Activated CD4-positive, alpha-beta T cell treated with anti-CD3 and anti-CD28 coated beads, Interleukin-2, amount 10 ng/mL, durations not matched to agents 7 days and 5 days (primary cell): ENCODE measurements at regions not wholly inside any gene's neighbourhood (a gene's known extent, or its start where the extent isn't known, plus 50 kb on each side); places are given as distances from the start of the nearest gene placed in this dataset.

Source experiments
- CTCF ChIA-PET: fragments of 350-600 bp; sonication (Branson Sonifier 250); formaldehyde crosslinking; loops from one replicate; lab custom pipeline; 2021; ENCODE audit warnings: antibody characterized with exemption; lab: Charles Lee
- POLR2A ChIA-PET: fragments of 350-600 bp; sonication (Branson Sonifier 250); formaldehyde crosslinking; loops from one replicate; lab custom pipeline; 2021; ENCODE audit warnings: antibody characterized with exemption; lab: Charles Lee
- DNase-seq: peaks from one replicate; pipeline ENCODE4 v3.0.0-alpha.2; 2020
- H3K27ac Mint-ChIP-seq: one replicate; pipeline ENCODE4 v1.8.0; 2021; ENCODE audit warnings: mild to moderate bottlenecking, moderate library complexity, mixed read lengths
- H3K27me3 Mint-ChIP-seq: one replicate; pipeline ENCODE4 v1.8.0; 2021; ENCODE audit warnings: mixed read lengths
- H3K36me3 Mint-ChIP-seq: one replicate; pipeline ENCODE4 v1.8.0; 2021; ENCODE audit warnings: low read depth, mixed read lengths
- H3K4me1 Mint-ChIP-seq: one replicate; pipeline ENCODE4 v1.8.0; 2021; ENCODE audit warnings: mixed read lengths
- H3K4me3 Mint-ChIP-seq: one replicate; pipeline ENCODE4 v1.8.0; 2021; ENCODE audit warnings: mild to moderate bottlenecking, moderate library complexity, mixed read lengths
- H3K9me3 Mint-ChIP-seq: one replicate; pipeline ENCODE4 v1.8.0; 2021; ENCODE audit warnings: mixed read lengths

DNA sequence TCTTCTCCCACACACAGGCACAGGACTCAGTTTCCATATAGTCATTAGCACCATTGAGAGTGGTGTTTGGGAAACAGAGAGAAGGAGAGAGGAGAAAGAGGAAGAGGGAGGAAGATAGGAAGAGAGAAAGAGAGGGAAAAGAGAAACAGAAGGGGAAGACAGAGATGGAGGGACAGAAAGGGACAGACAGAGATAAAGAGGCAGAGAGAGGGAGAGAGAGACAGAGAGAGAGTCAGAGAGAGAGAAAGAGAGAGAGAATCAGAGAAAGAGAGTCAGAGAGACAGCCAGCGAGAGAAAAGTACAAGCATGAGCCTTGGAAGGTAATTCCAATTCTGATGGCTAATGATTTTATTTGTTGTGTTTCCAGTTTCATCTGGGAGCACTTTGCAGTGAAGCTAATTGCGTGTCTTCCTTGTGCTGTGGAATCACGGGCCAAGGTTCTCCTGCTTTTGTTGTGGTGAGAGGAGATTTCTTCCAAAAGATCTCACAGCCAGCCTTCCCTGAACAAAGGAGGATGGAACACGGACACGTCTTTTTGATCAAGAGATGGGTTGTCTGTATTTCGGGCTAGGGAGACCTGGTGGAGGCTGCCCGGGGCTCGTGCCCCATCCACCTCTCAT lies 153.6 kb upstream of the TWIST2 start:
- peaks cover 2% of the 10 kb centered on the region for H3K27me3 Mint-ChIP-seq
- CTCF ChIA-PET, result no interaction called here

DNA sequence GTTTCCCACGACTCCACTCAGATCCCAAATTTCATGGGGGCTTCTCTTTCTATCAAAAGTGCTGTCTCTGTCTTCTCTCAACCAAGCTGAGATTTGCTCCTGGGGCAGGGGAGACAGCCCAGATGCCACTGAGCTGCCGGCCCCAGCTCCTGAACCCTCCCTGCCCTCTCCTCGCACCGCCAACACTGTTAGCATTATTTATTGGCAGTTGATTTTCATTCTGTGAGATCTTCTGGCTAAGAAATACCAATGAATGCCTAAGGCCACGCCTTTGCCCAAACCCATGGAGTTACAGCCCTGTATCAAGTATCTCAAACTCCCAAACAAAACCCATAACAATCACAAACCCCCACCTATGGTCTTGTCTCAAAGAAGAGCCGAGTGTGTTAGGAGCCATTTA lies 153.0 kb upstream of the TWIST2 start:
- CTCF ChIA-PET, result no interaction called here
- Mint-ChIP-seq H3K4me1 (no peaks in the 10 kb centered on the region), H3K4me3 (no peak overlapping the region), H3K36me3 (no peaks in the 10 kb centered on the region), H3K9me3 (no peaks in the 10 kb centered on the region), H3K27me3 (peaks cover 2% of the 10 kb centered on the region), H3K27ac (no peak overlapping the region)
- POLR2A ChIA-PET, result interaction anchor here (0.5 kb wide), 1 partner anchor 106 kb away, joined by 3 read pairs; no protein-coding TSS in a partner anchor
- no peak for DNase-seq

More for the DNA sequence above, 153.6 kb upstream of the TWIST2 start:
- Mint-ChIP-seq H3K36me3 (no peaks in the 10 kb centered on the region), H3K27ac (no peak overlapping the region), H3K4me3 (no peak overlapping the region), H3K4me1 (no peaks in the 10 kb centered on the region), H3K9me3 (no peaks in the 10 kb centered on the region)
- POLR2A ChIA-PET, result interaction anchor here (0.5 kb wide), 1 partner anchor 106 kb away, joined by 3 read pairs; no protein-coding TSS in a partner anchor
- DNase-seq, result no peak

DNA sequence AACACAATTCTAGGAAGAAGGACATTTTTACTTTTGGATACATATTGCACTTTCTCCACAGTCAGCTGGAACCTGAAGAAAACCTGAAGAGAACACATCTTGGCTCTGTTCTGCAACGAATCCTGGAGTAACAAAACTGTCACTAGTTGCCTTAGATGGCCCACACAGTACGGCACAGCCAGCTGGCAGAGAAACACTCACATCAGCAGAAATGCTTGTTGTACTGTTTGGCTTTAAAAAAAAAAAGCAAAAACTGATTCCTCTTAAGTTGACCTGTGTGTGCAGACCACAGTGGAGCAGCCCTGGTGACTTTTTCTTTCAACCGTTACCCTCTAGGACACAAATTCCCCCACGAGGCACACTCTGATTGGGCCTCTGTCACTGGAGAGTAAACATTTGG lies 152.3 kb upstream of the TWIST2 start:
- Mint-ChIP-seq H3K4me3 (no peak overlapping the region), H3K4me1 (no peaks in the 10 kb centered on the region), H3K36me3 (no peaks in the 10 kb centered on the region), H3K27ac (no peak overlapping the region), H3K27me3 (peaks cover 2% of the 10 kb centered on the region), H3K9me3 (no peaks in the 10 kb centered on the region)
- ChIA-PET POLR2A (no interaction called here), CTCF (interaction anchor here (2.8 kb wide), 1 partner anchor 9 kb away, joined by 7 read pairs; no protein-coding TSS in a partner anchor)
- no peak for DNase-seq

DNA sequence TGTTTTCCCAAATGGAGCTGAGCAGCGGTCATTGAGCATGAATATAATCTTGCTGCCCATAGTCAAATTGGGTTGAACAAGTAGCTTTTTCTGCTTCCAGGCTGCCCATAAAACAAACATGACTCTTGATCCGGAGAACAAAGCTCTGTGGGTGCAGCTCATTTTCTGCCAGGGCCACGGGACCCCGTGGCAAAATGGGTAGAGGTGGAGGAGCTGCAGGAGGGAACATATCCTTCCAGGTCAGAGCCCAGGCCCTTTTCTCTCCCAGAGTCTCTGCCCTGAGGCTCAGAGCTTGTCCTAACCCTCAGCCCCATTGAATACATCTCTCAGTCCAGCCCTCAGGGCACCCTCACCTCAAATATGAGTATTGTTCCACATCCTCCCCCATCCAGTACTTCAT lies 151.6 kb upstream of the TWIST2 start:
- H3K4me1 Mint-ChIP-seq, result no peaks in the 10 kb centered on the region
- CTCF ChIA-PET, result interaction anchor here (1.1 to 2.8 kb wide), 2 partner anchors 10 to 24 kb away, joined by 3 to 7 read pairs; no protein-coding TSS in a partner anchor
- H3K36me3 Mint-ChIP-seq, result no peaks in the 10 kb centered on the region
- no peak for DNase-seq
- no peak overlapping the region for H3K4me3 Mint-ChIP-seq
- H3K27ac Mint-ChIP-seq, result no peak overlapping the region
- POLR2A ChIA-PET, result no interaction called here
- no peaks in the 10 kb centered on the region for H3K9me3 Mint-ChIP-seq
- H3K27me3 Mint-ChIP-seq, result peaks cover 2% of the 10 kb centered on the region

DNA sequence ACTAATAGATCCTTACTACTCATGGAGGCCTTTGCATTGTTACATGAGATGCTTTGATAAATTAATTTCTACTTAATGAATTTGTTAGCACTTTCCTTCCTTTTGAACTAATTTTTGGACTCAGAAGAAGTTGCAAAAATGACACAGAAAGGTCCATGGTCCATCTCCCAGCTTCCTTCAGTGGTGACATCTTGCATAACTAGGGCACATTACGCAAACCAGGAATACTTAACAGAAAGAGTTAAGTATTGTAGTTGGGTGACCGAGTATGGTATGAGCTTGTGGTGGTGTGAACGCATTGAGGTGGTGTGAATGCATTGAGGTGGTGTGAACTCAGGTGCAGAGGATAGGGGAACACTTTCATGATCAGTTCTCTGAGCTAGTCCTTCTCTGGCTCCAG lies 151.1 kb upstream of the TWIST2 start:
- H3K27ac Mint-ChIP-seq, result no peak overlapping the region
- ChIA-PET POLR2A (no interaction called here), CTCF (interaction anchor here (1.1 to 2.8 kb wide), 2 partner anchors 11 to 24 kb away, joined by 3 to 7 read pairs; no protein-coding TSS in a partner anchor)
- H3K4me3 Mint-ChIP-seq, result no peak overlapping the region
- H3K9me3 Mint-ChIP-seq, result no peaks in the 10 kb centered on the region
- no peaks in the 10 kb centered on the region for H3K36me3 Mint-ChIP-seq
- DNase-seq, result no peak
- H3K27me3 Mint-ChIP-seq, result peaks cover 2% of the 10 kb centered on the region
- H3K4me1 Mint-ChIP-seq, result no peaks in the 10 kb centered on the region

DNA sequence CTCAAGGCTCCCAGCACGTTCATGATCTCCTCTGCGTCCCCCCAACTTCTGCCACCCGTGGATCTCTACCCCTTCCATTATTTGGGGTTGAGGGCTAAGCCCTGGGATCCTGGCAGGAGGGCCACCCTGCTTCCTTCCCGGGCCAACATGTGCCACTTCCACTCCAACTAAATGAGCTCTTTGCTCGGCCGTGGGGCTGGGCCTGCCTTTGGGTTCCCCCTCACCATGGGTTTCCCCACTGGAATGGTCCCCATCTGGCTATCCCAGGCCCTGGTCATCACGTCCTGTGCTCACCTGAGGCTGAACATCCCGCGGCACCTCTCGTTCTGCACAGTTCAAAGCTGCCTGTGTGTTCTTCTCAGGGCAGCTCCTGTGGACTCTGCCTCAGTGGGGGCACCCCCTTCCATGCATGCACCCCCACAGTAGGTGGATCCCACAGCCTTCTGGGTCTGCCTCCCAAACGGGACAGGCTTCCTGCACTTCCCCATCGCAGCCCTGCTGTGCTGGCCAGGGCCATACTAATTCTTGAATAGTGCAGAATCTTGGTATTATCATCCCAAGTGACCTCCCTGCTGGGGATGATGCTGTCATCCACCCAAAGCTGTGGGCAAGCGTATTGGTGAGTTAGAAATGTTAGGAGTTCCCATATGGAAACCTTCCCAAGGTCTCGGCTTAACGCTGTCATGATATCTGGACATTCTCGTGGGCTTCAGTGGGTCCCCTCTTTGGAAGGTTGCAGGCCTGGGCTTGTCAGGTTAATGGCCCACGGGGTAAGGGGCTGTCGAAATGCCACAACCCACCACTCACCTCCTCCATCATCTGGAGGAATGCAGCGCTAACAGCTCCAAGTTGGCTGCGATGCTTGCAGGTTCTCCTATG lies 150.5 kb upstream of the TWIST2 start:
- no peaks in the 10 kb centered on the region for H3K4me1 Mint-ChIP-seq
- no peak for DNase-seq
- no peak overlapping the region for H3K27ac Mint-ChIP-seq
- no peak overlapping the region for H3K4me3 Mint-ChIP-seq
- CTCF ChIA-PET, result interaction anchor here (1.1 to 2.8 kb wide), 2 partner anchors 11 to 23 kb away, joined by 3 to 7 read pairs; no protein-coding TSS in a partner anchor
- no peaks in the 10 kb centered on the region for H3K9me3 Mint-ChIP-seq
- no peaks in the 10 kb centered on the region for H3K36me3 Mint-ChIP-seq
- POLR2A ChIA-PET, result no interaction called here
- H3K27me3 Mint-ChIP-seq, result peaks cover 2% of the 10 kb centered on the region

DNA sequence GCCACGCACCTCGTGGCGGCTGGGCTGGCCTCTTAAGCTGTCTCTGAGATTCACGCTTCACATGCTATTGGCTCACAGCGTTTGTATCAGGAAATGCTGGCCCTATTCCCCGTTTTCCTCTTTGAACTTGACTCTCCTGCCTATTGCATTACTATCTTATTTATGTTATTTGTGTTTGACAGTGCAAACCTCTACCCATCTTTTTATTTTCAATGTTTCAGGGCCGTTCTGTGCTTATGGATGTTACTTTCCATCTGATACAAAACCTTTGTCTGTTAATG lies 149.9 kb upstream of the TWIST2 start:
- DNase-seq, result no peak
- no peaks in the 10 kb centered on the region for H3K4me1 Mint-ChIP-seq
- ChIA-PET POLR2A (no interaction called here), CTCF (interaction anchor here (2.8 kb wide), 1 partner anchor 12 kb away, joined by 7 read pairs; no protein-coding TSS in a partner anchor)
- no peak overlapping the region for H3K27ac Mint-ChIP-seq
- peaks cover 2% of the 10 kb centered on the region for H3K27me3 Mint-ChIP-seq
- H3K36me3 Mint-ChIP-seq, result no peaks in the 10 kb centered on the region
- H3K9me3 Mint-ChIP-seq, result no peaks in the 10 kb centered on the region
- no peak overlapping the region for H3K4me3 Mint-ChIP-seq

DNA sequence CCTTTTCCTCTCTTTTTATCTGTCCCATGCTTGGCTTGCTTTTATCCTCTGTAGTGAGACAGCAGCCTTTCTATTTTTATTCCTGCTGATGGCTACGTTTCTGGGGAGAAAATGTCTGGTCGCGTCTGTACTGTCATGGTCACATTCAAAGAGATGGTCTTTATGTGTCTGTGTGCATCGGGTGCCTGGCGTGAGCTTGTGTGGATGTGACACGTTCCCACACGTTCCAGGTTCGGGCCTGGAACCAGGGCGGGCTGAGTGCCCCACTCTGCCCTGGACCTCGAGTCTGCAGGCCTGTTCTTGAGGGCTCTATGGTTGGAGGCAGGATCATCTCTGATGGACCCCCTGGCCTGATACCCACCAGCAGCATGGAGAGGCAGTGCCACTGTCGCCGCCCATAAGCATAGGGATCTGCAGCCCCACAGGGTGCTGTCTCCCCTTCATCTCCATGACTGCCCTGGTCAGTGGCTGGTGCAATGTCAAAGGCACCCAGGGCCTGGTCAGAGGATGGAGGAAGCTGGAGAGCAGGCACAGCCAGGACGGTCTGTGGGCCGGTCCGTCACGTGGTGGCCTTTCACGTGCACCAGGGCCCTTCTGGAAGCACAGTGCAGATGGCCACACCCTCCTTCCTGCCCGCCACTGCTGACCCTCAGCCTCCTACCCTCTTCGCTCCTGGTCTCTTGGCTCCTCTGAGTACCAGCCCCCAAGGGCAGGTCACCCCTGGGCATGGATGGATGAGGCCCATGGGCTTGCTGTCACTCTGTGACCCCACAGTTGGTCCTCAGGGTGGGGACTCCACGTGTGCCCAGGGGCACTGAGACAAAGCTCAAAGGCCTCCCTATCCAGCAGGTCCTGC lies 149.2 kb upstream of the TWIST2 start:
- POLR2A ChIA-PET, result no interaction called here
- no peak for DNase-seq
- Mint-ChIP-seq H3K9me3 (no peaks in the 10 kb centered on the region), H3K27ac (no peak overlapping the region), H3K4me3 (no peak overlapping the region), H3K36me3 (no peaks in the 10 kb centered on the region), H3K4me1 (no peaks in the 10 kb centered on the region), H3K27me3 (peaks cover 2% of the 10 kb centered on the region)
- CTCF ChIA-PET, result interaction anchor here (2.8 kb wide), 1 partner anchor 13 kb away, joined by 7 read pairs; no protein-coding TSS in a partner anchor

DNA sequence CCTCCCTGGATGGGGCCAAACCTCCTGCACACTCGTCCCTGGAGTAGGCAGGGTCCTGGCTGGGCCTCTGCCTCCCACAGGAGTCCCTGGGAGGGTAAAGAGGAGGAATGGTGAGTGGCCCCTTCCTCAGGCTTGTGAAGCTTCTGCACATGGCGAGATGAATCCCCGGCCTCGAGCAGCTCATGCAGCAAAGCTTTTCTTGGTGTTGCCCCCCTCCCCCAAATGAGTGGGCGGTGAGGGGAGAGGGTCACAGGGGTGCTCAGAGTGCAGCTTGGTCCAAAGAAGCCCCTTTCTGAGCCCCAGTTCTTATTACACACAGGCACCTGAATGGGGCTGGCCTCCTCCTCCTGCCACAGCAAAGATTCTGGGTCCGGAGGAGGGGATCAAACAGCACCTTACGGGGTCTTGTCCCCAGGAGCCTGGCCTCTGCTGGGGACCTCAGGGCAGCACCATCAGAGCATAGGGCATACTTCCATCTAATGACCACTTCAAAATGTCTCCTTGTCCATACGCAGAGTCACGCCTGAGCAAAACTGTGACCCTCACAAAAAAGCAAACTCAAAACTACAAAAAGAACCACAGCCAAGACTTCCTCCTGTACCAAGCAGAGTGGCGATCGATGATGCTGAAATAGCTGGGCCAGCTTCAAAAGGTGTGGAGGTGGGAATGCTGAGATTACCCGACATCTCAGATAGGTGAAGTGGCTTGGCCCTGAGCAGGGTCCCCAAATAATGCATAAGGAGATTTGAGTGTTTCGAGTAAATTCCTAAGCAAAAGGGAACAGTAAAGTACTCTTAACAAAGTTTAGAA lies 148.4 kb upstream of the TWIST2 start:
- ChIA-PET POLR2A (no interaction called here), CTCF (interaction anchor here (0.6 kb wide), 1 partner anchor 262 kb away, joined by 3 read pairs; no protein-coding TSS in a partner anchor)
- no peak for DNase-seq

DNA sequence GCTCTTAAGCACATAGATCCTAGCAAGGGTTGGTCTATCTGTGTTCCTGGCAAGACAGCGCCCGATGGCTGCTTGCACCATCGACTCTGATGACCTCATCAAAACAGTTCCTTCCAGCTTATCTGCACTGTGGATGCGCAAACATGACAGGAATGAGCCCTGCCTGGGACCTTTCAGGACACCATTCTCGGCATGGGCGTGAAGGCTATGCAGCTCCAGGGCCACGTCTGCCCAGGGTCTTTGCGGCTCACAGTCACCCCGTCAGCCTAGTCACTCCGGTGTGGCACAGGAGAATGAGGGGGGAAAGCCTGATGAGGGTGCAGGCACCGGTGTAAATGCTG lies 147.8 kb upstream of the TWIST2 start:
- no peak overlapping the region for H3K27ac Mint-ChIP-seq
- H3K4me3 Mint-ChIP-seq, result no peak overlapping the region
- H3K4me1 Mint-ChIP-seq, result no peaks in the 10 kb centered on the region
- ChIA-PET POLR2A (no interaction called here), CTCF (interaction anchor here (0.6 kb wide), 1 partner anchor 263 kb away, joined by 3 read pairs; no protein-coding TSS in a partner anchor)
- no peaks in the 10 kb centered on the region for H3K27me3 Mint-ChIP-seq
- no peak for DNase-seq
- no peaks in the 10 kb centered on the region for H3K9me3 Mint-ChIP-seq
- no peaks in the 10 kb centered on the region for H3K36me3 Mint-ChIP-seq

More for the DNA sequence above, 148.4 kb upstream of the TWIST2 start:
- H3K4me1 Mint-ChIP-seq, result no peaks in the 10 kb centered on the region
- H3K27ac Mint-ChIP-seq, result no peak overlapping the region
- H3K36me3 Mint-ChIP-seq, result no peaks in the 10 kb centered on the region
- H3K9me3 Mint-ChIP-seq, result no peaks in the 10 kb centered on the region
- H3K27me3 Mint-ChIP-seq, result no peaks in the 10 kb centered on the region
- no peak overlapping the region for H3K4me3 Mint-ChIP-seq

DNA sequence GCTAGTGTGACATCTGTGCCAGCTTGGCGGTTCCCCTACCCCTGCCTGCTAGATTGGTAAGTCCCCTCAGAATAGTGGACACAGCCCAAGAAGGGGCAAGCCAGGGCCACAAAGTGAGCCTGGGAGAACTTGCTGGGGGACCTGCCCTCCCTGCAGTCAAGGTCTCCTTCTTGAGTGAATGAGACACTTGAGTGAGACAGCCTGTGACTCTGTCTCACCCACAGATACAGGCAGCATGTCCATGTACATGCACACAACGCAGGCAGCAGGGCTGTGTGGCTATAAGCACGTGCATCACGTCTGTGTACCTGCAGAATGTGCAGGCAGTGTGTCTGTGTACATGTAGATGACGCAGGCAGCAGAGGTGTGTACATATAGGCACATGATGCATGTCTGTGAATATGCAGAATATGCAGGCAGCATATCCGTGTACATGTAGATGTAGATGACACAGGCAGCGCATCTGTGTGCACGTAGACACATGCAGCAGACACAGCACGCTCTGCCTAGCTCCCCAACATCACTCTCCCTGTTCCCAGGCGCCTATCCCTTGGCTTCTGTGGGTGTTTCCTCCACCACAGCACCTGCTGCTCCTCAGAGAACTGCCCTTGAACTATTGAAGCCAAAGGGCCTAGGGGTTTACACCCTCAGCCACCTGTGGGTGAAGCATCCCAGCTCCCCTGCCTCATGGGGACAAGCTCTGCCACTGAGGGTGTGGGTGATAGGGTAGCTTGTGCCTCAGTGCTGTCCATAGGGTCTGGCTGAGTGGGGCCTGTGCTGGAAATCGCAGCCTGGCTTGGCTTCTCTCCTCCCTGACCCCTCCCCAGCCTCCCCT lies 147.2 kb upstream of the TWIST2 start:
- H3K9me3 Mint-ChIP-seq, result no peaks in the 10 kb centered on the region
- no peak overlapping the region for H3K27ac Mint-ChIP-seq
- no peak for DNase-seq
- H3K27me3 Mint-ChIP-seq, result no peaks in the 10 kb centered on the region
- H3K36me3 Mint-ChIP-seq, result no peaks in the 10 kb centered on the region
- H3K4me1 Mint-ChIP-seq, result no peaks in the 10 kb centered on the region
- POLR2A ChIA-PET, result no interaction called here
- H3K4me3 Mint-ChIP-seq, result no peak overlapping the region
- CTCF ChIA-PET, result interaction anchor here (0.6 kb wide), 1 partner anchor 263 kb away, joined by 3 read pairs; no protein-coding TSS in a partner anchor
